ENCODE measurements at regions not wholly inside any gene's neighbourhood (a gene's known extent, or its start where the extent isn't known, plus 50 kb on each side); places are given as distances from the start of the nearest gene placed in this dataset.

- no peak for DNase-seq (ENCODE audit: low read depth in 2 of 2)
Observed at GRCh38 chr2:184527058-184527457, 71.3 kb upstream of the ZNF804A start.

GRCh38 chr2:184528119-184528518 lies 70.2 kb upstream of the ZNF804A start:
- no peak for DNase-seq (ENCODE audit: low read depth in 2 of 2)

GRCh38 chr2:184530239-184530638 lies 68.1 kb upstream of the ZNF804A start:
- no peak for DNase-seq (ENCODE audit: low read depth in 2 of 2)

- DNase-seq (ENCODE audit: low read depth in 2 of 2), result no peak
Observed at GRCh38 chr2:184530959-184531358, 67.4 kb upstream of the ZNF804A start.

GRCh38 chr2:184532551-184532950 lies 65.8 kb upstream of the ZNF804A start:
- DNase-seq (ENCODE audit: low read depth in 2 of 2), result no peak

GRCh38 chr2:184534986-184535385 lies 63.3 kb upstream of the ZNF804A start:
- no peak for DNase-seq (ENCODE audit: low read depth in 2 of 2)

- no peak for DNase-seq (ENCODE audit: low read depth in 2 of 2)
Observed at GRCh38 chr2:184540246-184540789, 58.0 kb upstream of the ZNF804A start.

- no peak for DNase-seq (ENCODE audit: low read depth in 2 of 2)
Observed at GRCh38 chr2:184541591-184541990, 56.7 kb upstream of the ZNF804A start.

- no peak for DNase-seq (ENCODE audit: low read depth in 2 of 2)
Observed at GRCh38 chr2:184543832-184544231, 54.5 kb upstream of the ZNF804A start.

All from fibroblast of skin of left biceps (primary cell).